Activated T-helper 17 cell treated with anti-CD3 and anti-CD28 coated beads, Interleukin-2, amount 50 U/mL, for 72 hours (primary cell): ENCODE measurements at regions not wholly inside any gene's neighbourhood (a gene's known extent, or its start where the extent isn't known, plus 50 kb on each side); places are given as distances from the start of the nearest gene placed in this dataset.
"Not testable (repeated sequence)": the region's sequence is repeated elsewhere in the genome, so short reads cannot be mapped to it uniquely, and the experiment has no call there.

Source experiments
- ATAC-seq: fragments of 150-1000 bp; cut with Tn5 transposase; replicated peaks from 2 replicates; pipeline ENCODE4 v1.10.0; 2021; ENCODE audit warnings: mild to moderate bottlenecking, moderate library complexity
- H3K27ac Mint-ChIP-seq: one replicate; pipeline ENCODE4 v1.8.0; 2022; ENCODE audit warnings: mixed read lengths
- H3K27me3 Mint-ChIP-seq: one replicate; pipeline ENCODE4 v1.8.0; 2022; ENCODE audit warnings: mixed read lengths
- H3K36me3 Mint-ChIP-seq: one replicate; pipeline ENCODE4 v1.8.0; 2022; ENCODE audit warnings: low read depth, mild to moderate bottlenecking, mixed read lengths
- H3K4me1 Mint-ChIP-seq: one replicate; pipeline ENCODE4 v1.8.0; 2022; ENCODE audit warnings: mixed read lengths
- H3K4me3 Mint-ChIP-seq: one replicate; pipeline ENCODE4 v1.8.0; 2022; ENCODE audit warnings: mild to moderate bottlenecking, mixed read lengths
- H3K9me3 Mint-ChIP-seq: one replicate; pipeline ENCODE4 v1.8.0; 2022; ENCODE audit warnings: mixed read lengths

DNA sequence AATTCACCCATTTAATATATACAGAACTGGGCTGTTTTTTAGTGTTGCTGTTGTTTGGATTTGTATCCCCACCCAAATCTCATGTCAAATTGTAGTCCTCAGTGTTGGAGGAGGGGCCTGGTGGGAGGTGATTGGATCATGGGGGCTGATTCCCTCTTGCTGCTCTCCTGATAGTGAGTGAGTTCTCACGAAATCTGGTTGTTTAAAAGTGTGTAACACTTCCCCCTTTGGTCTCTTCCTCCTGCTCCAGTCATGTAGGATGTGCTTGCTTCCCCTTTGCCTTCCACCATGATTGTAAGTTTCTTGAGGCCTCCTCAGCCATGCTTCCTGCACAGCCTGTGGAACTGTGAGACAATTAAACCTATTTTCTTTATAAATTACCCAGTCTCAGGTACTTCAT lies 141.6 kb upstream of the AADAT start:
- Mint-ChIP-seq H3K27me3 (peaks cover 3% of the 10 kb centered on the region), H3K4me3 (no peak overlapping the region), H3K36me3 (no peaks in the 10 kb centered on the region), H3K27ac (no peak overlapping the region), H3K4me1 (no peaks in the 10 kb centered on the region), H3K9me3 (no peaks in the 10 kb centered on the region)
- ATAC-seq: no peak

DNA sequence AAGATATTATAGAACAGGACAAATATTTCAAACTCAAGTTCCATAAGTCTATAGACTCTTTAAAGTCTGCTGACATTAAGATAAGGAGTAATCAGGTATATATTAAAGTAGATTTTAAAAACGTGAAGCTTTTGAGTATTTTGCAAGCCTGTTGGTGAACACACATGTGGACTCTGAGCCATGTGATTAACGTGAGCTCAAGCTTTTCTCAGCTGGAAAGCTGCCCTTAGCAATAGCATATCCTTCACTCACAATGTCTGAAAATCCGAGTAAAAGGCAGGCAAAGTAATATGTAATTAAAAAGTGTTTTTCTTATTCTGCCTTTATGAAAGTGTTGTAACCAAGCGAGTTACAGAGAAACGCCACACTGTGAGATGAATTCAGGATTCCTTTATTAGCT lies 140.5 kb upstream of the AADAT start:
- Mint-ChIP-seq H3K36me3 (no peaks in the 10 kb centered on the region), H3K27me3 (peaks cover 3% of the 10 kb centered on the region), H3K9me3 (no peaks in the 10 kb centered on the region), H3K4me3 (no peak overlapping the region), H3K4me1 (no peaks in the 10 kb centered on the region), H3K27ac (no peak overlapping the region)
- no peak for ATAC-seq

DNA sequence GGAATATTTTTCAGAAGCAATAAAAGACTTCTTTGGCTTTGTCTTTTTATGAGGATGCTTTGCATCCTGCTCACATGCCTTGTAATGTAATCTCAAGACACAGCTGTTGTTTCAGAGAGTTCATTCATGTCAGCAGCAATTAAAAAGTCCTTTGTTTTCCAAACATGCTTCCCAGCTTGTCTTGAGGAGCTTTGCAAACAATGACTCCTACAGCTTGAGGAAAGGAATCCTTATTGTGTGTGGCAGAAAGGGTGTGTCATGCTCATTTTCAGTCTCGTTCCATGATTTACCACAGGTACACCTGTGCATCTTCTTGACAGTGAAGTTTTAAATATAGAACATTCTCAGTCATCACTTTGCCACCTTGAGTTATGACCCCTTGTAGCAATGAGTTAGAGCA lies 139.2 kb upstream of the AADAT start:
- H3K4me1 Mint-ChIP-seq: no peaks in the 10 kb centered on the region
- H3K36me3 Mint-ChIP-seq: no peaks in the 10 kb centered on the region
- no peaks in the 10 kb centered on the region for H3K9me3 Mint-ChIP-seq
- H3K27ac Mint-ChIP-seq: no peak overlapping the region
- H3K27me3 Mint-ChIP-seq: peaks cover 3% of the 10 kb centered on the region
- no peak for ATAC-seq
- no peak overlapping the region for H3K4me3 Mint-ChIP-seq

DNA sequence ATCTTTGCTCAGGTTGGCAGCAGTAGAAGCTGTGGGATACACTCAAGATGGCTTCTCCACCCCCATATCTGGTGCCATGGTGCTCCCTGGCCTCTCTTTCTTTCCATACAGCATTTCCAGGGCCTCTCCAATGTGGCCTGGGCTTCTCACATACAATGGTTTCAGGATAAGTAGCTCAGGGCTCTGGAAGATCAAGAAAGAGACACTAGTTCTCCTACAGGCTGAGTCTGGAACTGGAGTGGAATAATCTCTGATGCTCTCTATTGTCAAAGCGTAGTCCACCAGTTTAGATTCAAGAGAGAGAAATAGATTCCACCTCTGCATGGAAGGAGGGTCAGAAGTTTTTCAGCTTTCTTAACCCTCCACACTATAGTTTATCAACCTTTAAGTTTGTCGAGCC lies 138.2 kb upstream of the AADAT start:
- no peak for ATAC-seq
- Mint-ChIP-seq H3K27ac (no peak overlapping the region), H3K4me3 (no peak overlapping the region), H3K4me1 (no peaks in the 10 kb centered on the region), H3K27me3 (peaks cover 3% of the 10 kb centered on the region), H3K36me3 (no peaks in the 10 kb centered on the region), H3K9me3 (peaks cover 4% of the 10 kb centered on the region)

DNA sequence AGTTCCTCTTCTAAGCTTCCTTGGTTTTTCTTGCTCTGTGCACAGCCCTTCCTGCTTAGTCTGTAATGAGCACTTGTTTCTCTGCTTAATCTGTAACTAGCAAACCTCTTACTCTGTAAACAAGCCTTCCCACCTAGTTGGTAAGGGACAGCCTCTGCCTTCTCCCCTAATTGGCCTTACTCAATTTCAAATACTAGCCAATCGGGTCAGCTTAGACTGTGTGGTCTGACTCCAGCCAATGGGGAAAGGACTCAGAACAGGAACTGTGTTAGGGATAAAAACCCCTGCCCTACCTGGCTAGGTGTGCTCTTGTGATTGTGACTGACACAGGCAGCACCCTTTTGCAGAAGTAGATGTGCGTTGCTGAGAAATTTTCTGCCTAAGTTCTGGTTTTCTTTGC lies 136.5 kb upstream of the AADAT start:
- Mint-ChIP-seq H3K9me3 (peaks cover 4% of the 10 kb centered on the region), H3K4me1 (no peaks in the 10 kb centered on the region), H3K27ac (no peak overlapping the region), H3K27me3 (peaks cover 3% of the 10 kb centered on the region), H3K36me3 (no peaks in the 10 kb centered on the region), H3K4me3 (no peak overlapping the region)
- ATAC-seq: no peak

DNA sequence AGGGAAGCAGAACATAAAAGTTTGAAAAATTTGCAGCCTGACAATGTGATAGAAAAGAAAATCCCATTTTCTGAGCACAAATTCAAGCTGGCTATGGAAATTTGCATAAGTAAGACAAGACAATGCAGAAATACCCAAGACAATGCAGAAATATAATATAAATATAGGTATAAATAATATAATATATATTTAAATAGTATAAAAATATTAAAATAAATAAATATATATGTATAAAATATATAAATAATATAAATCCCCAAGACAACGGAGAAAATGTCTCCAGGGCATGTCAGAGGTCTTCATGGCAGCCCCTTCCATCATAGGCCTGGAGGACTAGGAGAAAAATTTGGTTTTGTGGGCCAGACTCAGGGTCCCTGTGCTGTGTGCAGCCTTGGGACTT lies 125.0 kb upstream of the AADAT start:
- Mint-ChIP-seq H3K27ac (no peak overlapping the region), H3K4me1 (no peaks in the 10 kb centered on the region), H3K9me3 (peaks cover 23% of the 10 kb centered on the region), H3K27me3 (no peaks in the 10 kb centered on the region), H3K36me3 (no peaks in the 10 kb centered on the region), H3K4me3 (no peak overlapping the region)
- no peak for ATAC-seq

DNA sequence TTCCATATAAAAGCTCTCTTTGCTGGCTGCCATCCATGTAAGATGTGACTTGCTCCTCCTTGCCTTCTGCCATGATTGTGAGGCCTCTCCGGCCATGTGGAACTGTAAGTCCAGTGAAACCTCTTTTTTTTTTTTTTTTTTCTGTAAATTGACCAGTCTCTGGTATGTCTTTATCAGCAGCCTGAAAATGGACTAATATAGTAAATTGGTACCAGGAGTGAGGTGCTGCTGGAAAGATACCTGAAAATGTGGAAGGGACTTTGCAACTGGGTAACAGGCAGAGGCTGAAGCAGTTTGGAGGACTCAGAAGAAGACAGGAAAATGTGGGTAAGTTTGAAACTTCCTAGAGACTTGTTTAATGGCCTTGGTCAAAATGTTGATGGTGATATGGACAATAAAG lies 124.3 kb upstream of the AADAT start:
- Mint-ChIP-seq H3K27me3 (no peaks in the 10 kb centered on the region), H3K4me1 (no peaks in the 10 kb centered on the region), H3K36me3 (no peaks in the 10 kb centered on the region), H3K4me3 (no peak overlapping the region), H3K9me3 (peaks cover 23% of the 10 kb centered on the region), H3K27ac (no peak overlapping the region)
- no peak for ATAC-seq

DNA sequence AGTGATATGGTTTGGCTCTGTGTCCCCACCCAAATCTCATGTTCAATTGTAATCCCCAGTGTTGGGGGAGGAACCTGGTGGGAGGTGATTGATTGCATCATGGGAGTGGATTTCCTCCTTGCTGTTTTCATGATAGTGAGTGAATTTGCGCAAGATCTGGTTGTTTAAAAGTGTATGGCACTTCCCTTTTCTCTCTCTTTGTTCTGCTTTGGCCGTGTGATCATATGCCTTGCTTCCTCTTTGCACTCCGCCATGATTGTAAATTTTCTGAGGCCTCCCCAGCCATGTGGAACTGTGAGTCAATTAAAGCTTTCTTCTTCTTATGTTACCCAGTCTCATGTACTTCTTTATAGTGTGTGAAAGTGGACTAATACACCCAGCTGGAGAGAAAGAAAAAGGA lies 113.0 kb upstream of the AADAT start:
- Mint-ChIP-seq H3K9me3 (peaks cover 22% of the 10 kb centered on the region), H3K4me1 (no peaks in the 10 kb centered on the region), H3K27me3 (peaks cover 3% of the 10 kb centered on the region), H3K36me3 (no peaks in the 10 kb centered on the region), H3K27ac (no peak overlapping the region), H3K4me3 (no peak overlapping the region)
- no peak for ATAC-seq

DNA sequence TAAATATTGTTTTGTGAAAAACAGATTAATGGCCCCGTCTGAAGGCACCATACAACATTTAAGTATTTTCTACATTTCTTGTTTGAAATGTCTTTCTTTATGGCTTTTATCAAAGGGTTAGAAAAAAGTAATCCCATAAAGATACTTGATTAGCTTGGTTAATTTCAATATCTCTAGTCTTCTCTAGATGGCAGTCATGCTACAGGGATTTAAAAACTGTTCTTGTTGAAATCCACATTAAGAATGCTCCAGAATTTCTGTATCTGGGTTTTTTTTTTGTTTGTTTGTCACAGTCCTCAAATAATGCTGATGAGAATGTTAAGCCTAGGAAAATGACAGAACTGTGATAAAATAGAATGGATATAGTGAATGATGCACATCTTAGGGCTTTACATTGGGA lies 109.0 kb upstream of the AADAT start:
- no peaks in the 10 kb centered on the region for H3K36me3 Mint-ChIP-seq
- peaks cover 9% of the 10 kb centered on the region for H3K27me3 Mint-ChIP-seq
- H3K4me3 Mint-ChIP-seq: no peak overlapping the region
- H3K4me1 Mint-ChIP-seq: no peaks in the 10 kb centered on the region
- peaks cover 22% of the 10 kb centered on the region for H3K9me3 Mint-ChIP-seq
- no peak for ATAC-seq
- H3K27ac Mint-ChIP-seq: no peak overlapping the region

DNA sequence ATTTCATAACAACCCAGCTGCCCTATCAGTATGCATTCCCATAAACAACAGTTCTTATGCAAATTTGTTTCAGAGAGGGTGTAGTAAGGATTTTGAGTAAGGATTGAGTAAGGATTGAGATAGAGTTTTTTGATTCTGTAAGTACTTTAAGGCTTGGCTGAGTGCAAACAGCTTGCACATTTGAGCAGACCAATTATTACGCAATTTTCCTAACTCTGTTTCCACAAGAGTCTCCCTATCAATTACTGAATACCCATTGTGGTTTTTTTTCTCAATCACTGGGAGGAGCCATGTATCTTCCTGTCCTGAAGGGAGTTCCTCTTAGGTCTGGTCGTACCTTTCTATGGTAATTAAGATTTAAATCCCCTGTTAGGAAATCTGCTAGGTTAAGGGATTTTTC lies 105.0 kb upstream of the AADAT start:
- not testable (repeated sequence) for H3K4me3 Mint-ChIP-seq, H3K27ac Mint-ChIP-seq, H3K36me3 Mint-ChIP-seq, H3K4me1 Mint-ChIP-seq, ATAC-seq
- Mint-ChIP-seq H3K9me3 (peaks cover 11% of the 10 kb centered on the region), H3K27me3 (peaks cover 12% of the 10 kb centered on the region)

DNA sequence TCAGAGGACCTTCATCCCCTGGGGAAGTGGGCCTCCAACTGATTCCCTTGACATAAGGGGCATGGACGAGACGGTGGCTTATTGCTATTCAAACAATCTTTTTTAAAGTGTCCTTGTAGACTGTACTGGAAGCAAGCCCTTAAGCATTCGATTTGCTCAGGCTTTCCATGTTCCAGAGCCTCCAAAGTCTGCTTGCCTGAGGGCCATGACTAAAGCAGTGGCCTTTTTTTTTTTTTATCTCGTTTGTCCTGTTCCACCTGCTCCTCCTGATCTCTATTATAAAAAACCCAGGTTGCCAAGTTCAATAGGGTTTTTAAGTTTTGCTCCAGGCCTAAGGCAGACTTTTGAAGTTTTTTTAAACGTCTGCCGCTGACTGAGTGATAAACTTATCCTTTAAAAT lies 103.7 kb upstream of the AADAT start:
- peaks cover 12% of the 10 kb centered on the region for H3K27me3 Mint-ChIP-seq
- peaks cover 11% of the 10 kb centered on the region for H3K9me3 Mint-ChIP-seq
- H3K4me3 Mint-ChIP-seq: no peak overlapping the region
- H3K36me3 Mint-ChIP-seq: no peaks in the 10 kb centered on the region
- no peaks in the 10 kb centered on the region for H3K4me1 Mint-ChIP-seq
- ATAC-seq: no peak
- no peak overlapping the region for H3K27ac Mint-ChIP-seq

DNA sequence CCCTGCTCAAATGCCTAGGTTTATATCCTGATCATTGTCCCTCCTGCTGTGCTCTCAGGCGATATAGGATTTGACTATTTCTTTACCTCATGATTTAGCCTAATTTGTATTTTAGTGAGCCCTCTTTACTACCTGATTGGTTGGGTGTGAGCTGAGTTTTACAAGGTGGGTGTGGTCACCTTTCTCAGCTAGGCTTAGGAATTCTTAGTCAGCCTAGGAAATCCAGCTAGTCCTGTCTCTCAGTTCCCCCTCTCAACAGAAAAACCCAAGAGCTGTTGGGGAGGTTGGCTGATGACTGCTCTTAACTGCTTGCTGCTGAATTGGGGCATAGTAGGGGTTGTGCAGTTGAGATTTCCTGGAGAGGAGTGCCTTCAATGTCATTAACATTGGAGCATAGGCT lies 100.5 kb upstream of the AADAT start:
- H3K9me3 Mint-ChIP-seq: peaks cover 5% of the 10 kb centered on the region
- no peak overlapping the region for H3K27ac Mint-ChIP-seq
- no peak overlapping the region for H3K4me3 Mint-ChIP-seq
- no peaks in the 10 kb centered on the region for H3K36me3 Mint-ChIP-seq
- no peak for ATAC-seq
- H3K4me1 Mint-ChIP-seq: no peaks in the 10 kb centered on the region
- H3K27me3 Mint-ChIP-seq: peaks cover 7% of the 10 kb centered on the region

DNA sequence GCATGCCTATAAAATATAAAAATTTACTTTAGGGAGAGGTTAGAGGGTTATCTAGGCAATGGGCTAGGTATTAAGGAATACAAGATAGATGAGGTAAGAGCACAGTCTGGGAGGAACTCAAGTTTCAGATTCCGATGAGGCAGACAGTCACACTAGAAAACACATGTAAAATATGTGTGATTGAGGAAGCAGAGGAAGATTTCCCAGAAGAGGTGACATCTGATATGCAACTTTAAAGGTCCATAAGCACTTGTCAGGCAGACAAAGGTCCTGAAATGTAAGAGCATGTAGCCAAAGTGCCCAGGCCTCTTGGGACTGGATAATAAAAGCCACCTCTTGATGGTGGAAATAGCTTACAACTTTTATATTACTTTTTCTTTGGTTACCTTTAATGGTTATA lies 81.1 kb upstream of the AADAT start:
- ATAC-seq: no peak
- Mint-ChIP-seq H3K27me3 (no peaks in the 10 kb centered on the region), H3K4me3 (no peak overlapping the region), H3K9me3 (no peaks in the 10 kb centered on the region), H3K4me1 (no peaks in the 10 kb centered on the region), H3K27ac (no peak overlapping the region), H3K36me3 (no peaks in the 10 kb centered on the region)

DNA sequence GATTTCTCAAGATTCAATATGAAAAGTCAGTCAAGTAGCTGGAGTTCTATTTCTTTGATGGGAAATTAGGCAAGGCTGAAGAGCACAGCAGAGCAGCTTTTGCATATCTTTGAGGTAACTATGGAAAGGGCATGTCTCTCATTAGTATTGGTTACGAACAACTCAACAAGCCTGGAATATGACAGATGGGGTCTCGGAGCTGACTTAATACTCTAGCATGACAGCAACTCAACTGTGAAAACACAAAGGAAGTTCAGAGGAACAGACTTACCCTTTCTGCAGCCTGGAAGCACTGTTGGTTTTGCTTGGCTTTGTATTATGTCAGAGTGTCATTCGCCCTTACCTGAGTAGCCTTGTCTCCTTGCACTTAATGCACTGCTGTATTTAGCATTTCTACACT lies 79.9 kb upstream of the AADAT start:
- H3K4me1 Mint-ChIP-seq: no peaks in the 10 kb centered on the region
- H3K9me3 Mint-ChIP-seq: no peaks in the 10 kb centered on the region
- no peaks in the 10 kb centered on the region for H3K36me3 Mint-ChIP-seq
- no peaks in the 10 kb centered on the region for H3K27me3 Mint-ChIP-seq
- no peak overlapping the region for H3K4me3 Mint-ChIP-seq
- ATAC-seq: no peak
- no peak overlapping the region for H3K27ac Mint-ChIP-seq

DNA sequence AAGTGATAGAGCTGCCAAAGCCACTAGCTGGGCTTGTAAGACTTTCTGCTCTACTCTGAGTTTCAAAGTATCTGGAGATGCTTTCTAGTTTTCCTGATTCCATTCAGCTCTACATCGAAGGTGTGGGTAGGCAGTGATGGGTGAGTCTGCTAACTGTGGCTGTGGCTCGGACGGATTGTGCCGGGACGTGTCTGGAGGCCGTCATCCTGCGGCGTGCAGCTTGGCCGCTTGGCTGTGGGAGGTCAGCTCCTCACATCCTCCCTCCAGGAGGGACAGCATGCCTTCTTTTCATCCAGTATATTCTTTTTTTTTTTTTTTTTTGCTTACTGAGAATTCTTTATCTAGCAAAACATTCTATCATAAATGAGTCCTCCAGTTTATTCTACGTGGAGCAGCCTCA lies 77.9 kb upstream of the AADAT start:
- H3K4me1 Mint-ChIP-seq: no peaks in the 10 kb centered on the region
- no peaks in the 10 kb centered on the region for H3K27me3 Mint-ChIP-seq
- no peak overlapping the region for H3K27ac Mint-ChIP-seq
- no peak overlapping the region for H3K4me3 Mint-ChIP-seq
- no peaks in the 10 kb centered on the region for H3K9me3 Mint-ChIP-seq
- ATAC-seq: no peak
- H3K36me3 Mint-ChIP-seq: no peaks in the 10 kb centered on the region

DNA sequence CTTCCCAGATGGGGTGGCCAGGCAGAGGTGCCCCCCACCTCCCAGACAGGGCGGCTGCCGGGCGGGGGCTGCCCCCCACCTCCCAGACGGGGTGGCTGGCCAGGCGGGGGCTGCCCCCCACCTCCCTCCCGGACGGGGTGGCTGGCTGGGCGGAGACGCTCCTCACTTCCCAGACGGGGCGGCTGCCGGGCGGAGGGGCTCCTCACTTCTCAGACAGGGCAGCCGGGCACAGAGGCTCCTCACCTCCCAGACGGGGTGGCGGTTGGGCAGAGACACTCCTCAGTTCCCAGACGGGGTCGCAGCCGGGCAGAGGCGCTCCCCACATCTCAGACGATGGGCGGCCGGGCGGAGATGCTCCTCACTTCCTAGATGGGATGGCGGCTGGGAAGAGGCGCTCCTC lies 76.4 kb upstream of the AADAT start:
- not testable (repeated sequence) for H3K4me3 Mint-ChIP-seq, H3K4me1 Mint-ChIP-seq, ATAC-seq, H3K9me3 Mint-ChIP-seq, H3K36me3 Mint-ChIP-seq, H3K27ac Mint-ChIP-seq, H3K27me3 Mint-ChIP-seq
